H9 (cell line): ENCODE measurements at regions not wholly inside any gene's neighbourhood (a gene's known extent, or its start where the extent isn't known, plus 50 kb on each side); places are given as distances from the start of the nearest gene placed in this dataset.

Experiments used
- DNase-seq: peaks from one replicate; pipeline ENCODE4 v3.0.0-alpha.2; 2017
- H2AFZ ChIP-seq: one replicate; pipeline ENCODE4 v1.6.1; 2013; ENCODE audit warnings: mild to moderate bottlenecking, low read length, control low read depth, moderate library complexity
- H2AK5ac ChIP-seq: 2 replicates; pipeline ENCODE4 v1.6.1; 2013; ENCODE audit warnings: low read length, control low read depth, mixed read lengths; ENCODE audit not compliant: insufficient read length
- H2BK120ac ChIP-seq: one replicate; pipeline ENCODE4 v1.6.1; 2013; ENCODE audit warnings: low read depth, mild to moderate bottlenecking, low read length, control low read depth, inconsistent platforms; ENCODE audit not compliant: poor library complexity, severe bottlenecking
- H2BK12ac ChIP-seq: 2 replicates; pipeline ENCODE4 v1.6.1; 2013; ENCODE audit warnings: low read length, control low read depth, mixed read lengths, low read depth; ENCODE audit not compliant: insufficient read length
- H2BK15ac ChIP-seq: 2 replicates; pipeline ENCODE4 v1.6.1; 2013; ENCODE audit warnings: low read depth, low read length, control low read depth
- H2BK20ac ChIP-seq: one replicate; pipeline ENCODE4 v1.6.1; 2013; ENCODE audit warnings: low read depth, mild to moderate bottlenecking, low read length, control low read depth, inconsistent platforms; ENCODE audit not compliant: poor library complexity, severe bottlenecking
- H2BK5ac ChIP-seq: 2 replicates; pipeline ENCODE4 v1.6.1; 2013; ENCODE audit warnings: low read length, control low read depth, mixed read lengths; ENCODE audit not compliant: insufficient read length
- H3K14ac ChIP-seq: 2 replicates; pipeline ENCODE4 v1.6.1; 2013; ENCODE audit warnings: low read length, control low read depth; ENCODE audit not compliant: insufficient read depth
- H3K18ac ChIP-seq: 2 replicates; pipeline ENCODE4 v1.6.1; 2013; ENCODE audit warnings: low read depth, mild to moderate bottlenecking, mixed read lengths, low read length, control low read depth; ENCODE audit not compliant: insufficient read length
- H3K23ac ChIP-seq: 2 replicates; pipeline ENCODE4 v1.6.1; 2013; ENCODE audit warnings: low read length, control low read depth, mixed read lengths, low read depth; ENCODE audit not compliant: insufficient read length
- H3K23me2 ChIP-seq: 2 replicates; pipeline ENCODE4 v1.6.1; 2013; ENCODE audit warnings: low read depth, mild to moderate bottlenecking, mixed read lengths, low read length, control low read depth; ENCODE audit not compliant: insufficient read length, poor library complexity, severe bottlenecking
- H3K27ac ChIP-seq: 2 replicates; pipeline ENCODE4 v1.5.1; 2013; ENCODE audit warnings: low read length, control low read depth, mixed read lengths, low read depth; ENCODE audit not compliant: insufficient read length
- H3K27me3 ChIP-seq: 2 replicates; pipeline ENCODE4 v1.6.1; 2013; ENCODE audit warnings: low read length, control low read depth, inconsistent platforms; ENCODE audit not compliant: insufficient read depth
- H3K4ac ChIP-seq: 2 replicates; pipeline ENCODE4 v1.6.1; 2013; ENCODE audit warnings: low read depth, mild to moderate bottlenecking, control low read depth, inconsistent platforms, low read length, moderate library complexity
- H3K4me1 ChIP-seq: 2 replicates; pipeline ENCODE4 v1.6.1; 2013; ENCODE audit warnings: low read length, control low read depth, inconsistent platforms; ENCODE audit not compliant: insufficient read depth
- H3K4me2 ChIP-seq: 2 replicates; pipeline ENCODE4 v1.6.1; 2013; ENCODE audit warnings: low read length, control low read depth, mixed read lengths; ENCODE audit not compliant: insufficient read length, insufficient read depth
- H3K56ac ChIP-seq: 2 replicates; pipeline ENCODE4 v1.6.1; 2013; ENCODE audit warnings: low read depth, mild to moderate bottlenecking, mixed read lengths, low read length, control low read depth; ENCODE audit not compliant: insufficient read length
- H3K79me1 ChIP-seq: 2 replicates; pipeline ENCODE4 v1.6.1; 2013; ENCODE audit warnings: low read depth, mild to moderate bottlenecking, moderate library complexity, low read length, control low read depth, inconsistent platforms; ENCODE audit not compliant: insufficient read depth, poor library complexity, severe bottlenecking
- H3K79me2 ChIP-seq: 2 replicates; pipeline ENCODE4 v1.6.1; 2013; ENCODE audit warnings: low read length, control low read depth, inconsistent platforms; ENCODE audit not compliant: insufficient read depth
- H3K9ac ChIP-seq: 2 replicates; pipeline ENCODE4 v1.6.1; 2013; ENCODE audit warnings: low read length, control low read depth, mixed read lengths; ENCODE audit not compliant: insufficient read length; ENCODE audit errors: extremely low read depth
- H3K9me3 ChIP-seq: one replicate; pipeline ENCODE4 v1.6.1; 2013; ENCODE audit warnings: low read depth, low read length, inconsistent platforms; ENCODE audit not compliant: control insufficient read depth
- H3T11ph ChIP-seq: one replicate; pipeline ENCODE4 v1.6.1; 2013; ENCODE audit warnings: mild to moderate bottlenecking, low read length, control low read depth, inconsistent platforms
- H4K20me1 ChIP-seq: one replicate; pipeline ENCODE4 v1.6.1; 2013; ENCODE audit not compliant: control insufficient read depth, insufficient read length, insufficient read depth
- H4K5ac ChIP-seq: 2 replicates; pipeline ENCODE4 v1.6.1; 2013; ENCODE audit warnings: low read depth, mild to moderate bottlenecking, mixed read lengths, low read length, control low read depth; ENCODE audit not compliant: insufficient read length
- H4K8ac ChIP-seq: replicated peaks from 2 replicates; pipeline ENCODE4 v1.6.1; 2013; ENCODE audit warnings: low read length, control low read depth, mixed read lengths, low read depth; ENCODE audit not compliant: insufficient read length
- H4K91ac ChIP-seq: 2 replicates; pipeline ENCODE4 v1.6.1; 2013; ENCODE audit warnings: low read depth, mild to moderate bottlenecking, moderate library complexity, mixed read lengths, low read length, control low read depth; ENCODE audit not compliant: insufficient read length
- H3K27ac Mint-ChIP-seq, 3 experiments: 2 replicates in 2 of 3; 3 replicates in 1 of 3; pipeline ENCODE4 v1.8.0; 2020 to 2021; ENCODE audit warnings: mixed read lengths in 3 of 3, mild to moderate bottlenecking in 1 of 3, moderate library complexity in 1 of 3
- H3K27me3 Mint-ChIP-seq: 2 replicates; pipeline ENCODE4 v1.8.0; 2021; ENCODE audit warnings: low read depth, mild to moderate bottlenecking, moderate library complexity, mixed read lengths
- H3K36me3 Mint-ChIP-seq, 3 experiments: 2 replicates in 2 of 3; 3 replicates in 1 of 3; pipeline ENCODE4 v1.8.0; 2020 to 2021; ENCODE audit warnings: low read depth in 3 of 3, mixed read lengths in 3 of 3; ENCODE audit not compliant: insufficient read depth in 1 of 3
- H3K4me1 Mint-ChIP-seq, 2 experiments: 2 replicates each; pipeline ENCODE4 v1.8.0; 2020; ENCODE audit warnings: mixed read lengths in 2 of 2
- H3K4me3 Mint-ChIP-seq, 2 experiments: 2 replicates in 1 of 2; 3 replicates in 1 of 2; pipeline ENCODE4 v1.8.0; 2020 to 2021; ENCODE audit warnings: mild to moderate bottlenecking in 2 of 2, mixed read lengths in 2 of 2, moderate library complexity in 1 of 2
- H3K9me3 Mint-ChIP-seq, 2 experiments: 2 replicates in 1 of 2; 3 replicates in 1 of 2; pipeline ENCODE4 v1.8.0; 2020; ENCODE audit warnings: mild to moderate bottlenecking in 2 of 2, mixed read lengths in 2 of 2, moderate library complexity in 1 of 2
- WGBS: extraction: QIAGEN DNeasy Blood & Tissue Kit; methylation state at CpG from one replicate; pipeline ENCODE4 v1.1.7; 2013; ENCODE audit warnings: missing lambda C conversion rate, low lambda C conversion rate, mixed read lengths; ENCODE audit not compliant: insufficient read length; ENCODE audit errors: extremely low coverage; 5-methylcytosine and 5-hydroxymethylcytosine counted together
- TF ChIP-seq, protein P1 (sequence below): fragments of 200-600 bp; sonication (generic); conservative IDR thresholded peaks from 3 replicates; pipeline ENCODE4 v1.8.0; 2021; ENCODE audit warnings: antibody characterized with exemption, mild to moderate bottlenecking

DNA sequence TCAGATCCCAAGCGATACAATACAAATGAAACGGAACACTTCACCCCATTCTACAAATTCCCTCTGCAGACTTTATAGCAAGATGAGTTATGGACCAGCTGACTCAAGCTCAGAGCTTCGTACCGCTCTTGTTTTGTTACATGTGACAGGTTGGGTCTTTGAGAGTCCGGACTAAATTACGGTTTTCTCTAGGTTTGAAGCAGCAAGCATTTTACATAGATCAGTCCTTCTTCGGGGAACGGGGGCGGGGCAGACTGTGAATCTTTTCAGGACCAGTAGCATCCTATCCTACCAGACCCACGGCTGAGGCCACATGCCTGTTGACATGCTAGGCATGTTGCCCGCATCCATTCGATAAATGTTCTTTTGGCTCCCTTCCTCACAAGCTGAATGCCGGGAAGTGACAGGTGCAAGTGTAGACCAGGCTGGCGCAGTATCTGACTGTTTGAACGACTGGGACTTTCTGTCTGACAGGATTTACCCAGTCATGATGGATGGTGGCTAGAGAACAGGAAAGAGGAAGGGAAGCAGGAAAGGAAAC, 811.0 kb upstream of the GRAMD2B start:
- Histone ChIP-seq H2BK12ac (no peak overlapping the region), H3K4ac (no peak overlapping the region), H3K4me1 (no peaks in the 10 kb centered on the region; the same call in 1 of the 2 replicates), H2BK5ac (no peak overlapping the region), H3K23me2 (no peaks in the 10 kb centered on the region), H2BK120ac (no peak overlapping the region), H3K14ac (no peak overlapping the region), H3K18ac (no peak overlapping the region), H3K79me1 (no peaks in the 10 kb centered on the region), H2BK15ac (no peak overlapping the region), H4K8ac (no peak overlapping the region), H4K91ac (no peak overlapping the region), H2BK20ac (no peak overlapping the region), H3K27ac (no peak overlapping the region), H3K9me3 (no peaks in the 10 kb centered on the region), H2AK5ac (no peak overlapping the region), H4K5ac (no peak overlapping the region), H3K27me3 (no peaks in the 10 kb centered on the region), H3T11ph (no peak overlapping the region), H3K9ac (no peak overlapping the region), H3K56ac (no peak overlapping the region), H3K79me2 (no peaks in the 10 kb centered on the region), H3K4me2 (no peak overlapping the region), H2AFZ (no peak overlapping the region), H3K23ac (no peak overlapping the region), H4K20me1 (no peaks in the 10 kb centered on the region)
- no peaks in the 10 kb centered on the region for H3K4me1 Mint-ChIP-seq
- H3K27ac Mint-ChIP-seq: no peak overlapping the region
- H3K9me3 Mint-ChIP-seq: peaks cover 0 to 2% of the 10 kb centered on the region in 2 experiments; a peak in 1 of 5 replicates
- DNase-seq: no peak
- no peak overlapping the region for H3K4me3 Mint-ChIP-seq
- WGBS: no CpG with 5 or more reads among the region's 15 CpGs
- H3K27me3 Mint-ChIP-seq: no peaks in the 10 kb centered on the region
- no peaks in the 10 kb centered on the region for H3K36me3 Mint-ChIP-seq
- TF ChIP-seq, protein P1, sequence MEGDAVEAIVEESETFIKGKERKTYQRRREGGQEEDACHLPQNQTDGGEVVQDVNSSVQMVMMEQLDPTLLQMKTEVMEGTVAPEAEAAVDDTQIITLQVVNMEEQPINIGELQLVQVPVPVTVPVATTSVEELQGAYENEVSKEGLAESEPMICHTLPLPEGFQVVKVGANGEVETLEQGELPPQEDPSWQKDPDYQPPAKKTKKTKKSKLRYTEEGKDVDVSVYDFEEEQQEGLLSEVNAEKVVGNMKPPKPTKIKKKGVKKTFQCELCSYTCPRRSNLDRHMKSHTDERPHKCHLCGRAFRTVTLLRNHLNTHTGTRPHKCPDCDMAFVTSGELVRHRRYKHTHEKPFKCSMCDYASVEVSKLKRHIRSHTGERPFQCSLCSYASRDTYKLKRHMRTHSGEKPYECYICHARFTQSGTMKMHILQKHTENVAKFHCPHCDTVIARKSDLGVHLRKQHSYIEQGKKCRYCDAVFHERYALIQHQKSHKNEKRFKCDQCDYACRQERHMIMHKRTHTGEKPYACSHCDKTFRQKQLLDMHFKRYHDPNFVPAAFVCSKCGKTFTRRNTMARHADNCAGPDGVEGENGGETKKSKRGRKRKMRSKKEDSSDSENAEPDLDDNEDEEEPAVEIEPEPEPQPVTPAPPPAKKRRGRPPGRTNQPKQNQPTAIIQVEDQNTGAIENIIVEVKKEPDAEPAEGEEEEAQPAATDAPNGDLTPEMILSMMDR: no peak
